Dedifferentiated amniotic fluid mesenchymal stem cell (primary cell): ENCODE measurements at regions not wholly inside any gene's neighbourhood (a gene's known extent, or its start where the extent isn't known, plus 50 kb on each side); places are given as distances from the start of the nearest gene placed in this dataset.

Source experiments
- DNase-seq: peaks from one replicate; pipeline ENCODE4 v3.0.0-alpha.2; 2016; ENCODE audit errors: extremely low spot score

DNA sequence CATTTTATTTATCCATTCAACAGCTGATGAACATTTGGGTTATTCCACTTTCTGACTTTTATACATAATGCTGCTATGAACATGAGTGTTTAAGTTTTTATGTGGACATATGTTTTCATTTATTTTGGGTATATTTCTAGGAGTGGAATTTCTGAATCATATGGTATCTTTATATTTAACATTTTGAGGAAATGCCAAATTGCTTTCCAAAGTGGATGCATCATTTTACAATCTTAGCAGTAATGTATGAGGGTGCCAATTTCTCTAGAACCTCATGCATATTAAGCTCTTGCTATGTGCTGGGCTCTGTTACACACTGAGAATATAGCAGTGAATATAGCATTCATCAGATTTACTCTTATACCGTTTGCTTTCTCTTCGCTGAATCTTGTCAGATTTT is 983.7 kb downstream of the STIM2 start:
- DNase-seq: no peak

DNA sequence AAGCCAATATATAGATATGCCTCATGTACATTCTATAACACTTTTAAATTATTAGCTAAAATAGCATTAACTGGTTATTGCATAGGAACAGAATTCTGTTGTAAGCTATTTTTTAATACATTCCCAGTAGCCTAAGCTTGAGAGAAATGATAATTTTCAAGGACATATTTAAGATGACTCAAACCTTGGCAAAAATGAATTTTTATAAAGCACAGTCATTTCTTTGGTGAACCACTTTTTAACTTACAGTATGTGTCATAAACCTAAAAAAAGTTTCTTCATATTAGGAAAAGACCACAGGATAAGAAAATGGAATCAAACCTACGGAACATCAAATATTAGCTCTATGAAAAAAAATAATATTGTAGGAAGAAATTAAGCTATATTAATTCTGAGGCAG is 986.3 kb downstream of the STIM2 start:
- no peak for DNase-seq

DNA sequence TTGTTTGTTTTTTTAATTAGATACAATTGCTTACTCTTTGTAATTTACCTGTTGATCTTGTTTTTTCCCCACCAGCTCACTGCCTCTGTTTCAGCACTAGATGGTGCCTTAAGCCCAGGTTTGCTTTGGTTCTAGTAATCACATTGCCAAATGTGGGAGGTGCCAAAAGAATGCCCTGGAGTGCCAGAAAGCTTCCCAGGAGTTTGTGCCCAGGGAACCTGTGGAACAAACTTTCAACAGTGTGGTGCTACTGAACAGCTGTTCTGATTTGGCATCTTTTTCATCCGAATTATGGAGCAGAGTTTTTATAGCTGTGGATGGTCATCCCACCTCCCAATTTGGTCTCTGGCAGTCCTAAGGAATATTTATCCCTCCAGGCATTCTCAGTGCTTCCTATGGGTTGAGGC is 1000.7 kb downstream of the STIM2 start:
- DNase-seq: peak; percentile 39

DNA sequence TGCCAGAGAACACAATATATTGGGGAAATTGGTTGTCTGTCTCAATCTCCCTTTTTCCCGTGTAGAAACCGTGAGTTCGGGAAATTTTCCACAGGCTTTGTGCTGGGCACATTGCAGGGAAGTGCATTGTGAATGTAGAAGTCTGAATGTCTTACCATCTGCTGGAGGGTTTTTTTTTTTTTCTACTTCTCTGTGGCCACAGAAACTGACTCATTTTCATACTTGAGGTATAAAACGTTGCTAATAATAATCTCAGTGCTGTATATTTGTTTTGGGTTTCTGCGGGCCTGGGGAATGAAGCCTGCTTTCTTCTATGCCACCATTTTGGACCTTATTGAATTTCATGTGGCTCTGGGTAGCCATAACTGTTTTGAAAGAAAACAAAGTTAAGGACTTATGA is 1001.2 kb downstream of the STIM2 start:
- no peak for DNase-seq

DNA sequence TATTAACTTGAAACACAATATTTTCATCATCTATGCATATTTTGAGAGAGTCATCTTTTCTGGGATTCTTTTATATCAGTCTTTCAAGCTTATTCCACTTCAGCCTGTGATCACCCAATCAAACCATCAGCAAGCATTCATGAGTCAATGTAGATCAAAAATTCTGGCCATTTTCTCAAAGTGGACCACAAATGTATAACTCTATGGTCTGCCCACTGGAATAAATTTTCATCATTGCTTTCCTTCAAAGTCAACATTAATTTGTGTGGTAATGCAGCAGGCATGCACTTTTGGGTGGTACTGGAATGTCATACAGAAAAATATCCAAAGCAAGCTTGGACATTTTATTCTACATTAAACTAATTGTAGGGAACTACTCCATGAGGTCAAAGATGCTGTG is 1013.0 kb downstream of the STIM2 start:
- peak; percentile 41 for DNase-seq

DNA sequence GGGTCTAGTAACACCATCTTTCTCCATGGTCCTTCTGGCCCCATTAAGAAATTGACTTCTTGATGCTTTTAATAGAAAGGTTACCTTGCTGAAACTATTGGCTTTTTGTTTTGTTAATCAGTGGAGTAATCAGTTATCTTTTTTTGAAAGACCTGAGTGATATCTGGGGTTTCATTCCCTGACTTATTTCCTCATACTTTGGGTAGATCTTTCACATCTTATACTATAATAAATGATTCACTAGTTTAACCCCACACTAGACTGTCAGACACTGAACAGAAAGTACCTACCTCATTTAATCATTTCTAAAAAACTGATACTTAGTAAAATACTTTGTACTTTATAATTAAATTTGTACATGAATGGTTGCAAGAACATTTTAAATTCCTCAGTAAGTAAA is 1021.1 kb downstream of the STIM2 start:
- DNase-seq: no peak

DNA sequence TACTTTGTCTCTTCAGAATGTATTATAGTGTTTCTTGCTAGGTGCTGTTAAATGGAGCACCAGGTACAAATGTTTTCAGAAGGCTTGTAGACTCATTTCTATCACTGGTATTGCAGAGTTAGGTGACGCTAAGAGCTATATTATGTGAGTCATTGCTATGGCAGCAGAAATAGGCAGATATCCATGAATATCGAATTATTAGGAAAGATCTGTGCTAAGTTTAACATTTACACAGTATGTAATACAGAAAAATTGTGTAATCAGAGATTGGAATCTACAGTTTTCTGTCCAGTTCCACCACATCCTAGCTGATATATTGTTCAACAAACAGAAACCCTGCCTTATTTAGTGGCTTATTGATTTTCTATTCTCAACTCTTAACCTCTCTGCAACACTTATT is 1025.5 kb downstream of the STIM2 start:
- no peak for DNase-seq

DNA sequence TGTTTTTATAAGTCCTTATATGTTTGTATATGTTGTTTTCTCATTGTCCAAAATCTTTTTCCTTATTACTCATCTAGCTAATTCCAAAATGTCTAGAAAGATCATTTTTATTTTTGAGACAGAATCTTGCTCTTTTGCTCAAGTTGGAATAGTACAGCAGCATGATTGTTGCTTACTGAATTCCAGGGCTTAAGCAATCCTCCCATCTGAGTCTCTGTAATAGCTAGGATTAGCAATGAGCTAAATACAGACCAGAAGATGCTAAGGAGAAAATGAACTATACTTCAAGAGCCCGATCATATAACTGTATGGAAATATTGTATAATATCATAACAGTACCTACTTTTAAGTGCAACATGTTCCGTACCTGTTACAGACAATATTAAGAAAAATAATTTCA is 1027.0 kb downstream of the STIM2 start:
- no peak for DNase-seq

DNA sequence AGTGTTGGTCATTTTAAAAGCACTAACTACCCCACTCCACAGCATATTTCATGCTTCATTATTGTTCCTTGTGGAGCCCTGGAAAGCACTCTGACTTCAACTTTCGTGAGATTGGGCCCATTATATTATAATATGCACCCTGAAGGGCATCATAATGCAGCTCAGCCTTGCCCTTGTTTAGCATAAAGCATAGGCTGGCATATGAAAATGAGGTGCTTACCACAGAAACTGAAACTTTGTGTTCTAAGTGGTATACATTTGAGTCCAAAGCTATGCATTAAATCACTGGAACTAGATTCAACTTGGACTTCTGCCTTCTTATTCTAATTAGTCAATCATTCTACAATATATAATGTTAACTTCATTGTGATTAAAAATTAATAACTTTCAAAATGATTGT is 1027.9 kb downstream of the STIM2 start:
- DNase-seq: no peak

DNA sequence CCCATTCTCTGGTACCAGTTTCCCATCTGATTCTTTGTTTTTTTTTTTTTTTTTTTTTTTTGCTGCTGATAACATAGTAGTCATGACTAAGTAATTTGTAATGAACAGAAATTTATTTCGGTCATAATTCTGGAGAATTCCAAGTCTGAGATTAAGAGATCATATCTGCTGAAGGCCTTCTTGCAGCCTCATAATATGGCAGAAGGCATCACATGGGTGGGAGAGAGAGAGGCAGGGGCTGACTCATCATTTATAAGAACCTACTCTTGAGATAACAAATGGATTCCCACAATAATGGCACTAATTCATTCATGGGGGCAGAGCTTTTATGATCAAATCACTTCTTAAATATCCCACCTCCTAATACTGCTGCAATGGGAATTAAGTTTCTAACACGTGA is 1034.3 kb downstream of the STIM2 start:
- DNase-seq: no peak

DNA sequence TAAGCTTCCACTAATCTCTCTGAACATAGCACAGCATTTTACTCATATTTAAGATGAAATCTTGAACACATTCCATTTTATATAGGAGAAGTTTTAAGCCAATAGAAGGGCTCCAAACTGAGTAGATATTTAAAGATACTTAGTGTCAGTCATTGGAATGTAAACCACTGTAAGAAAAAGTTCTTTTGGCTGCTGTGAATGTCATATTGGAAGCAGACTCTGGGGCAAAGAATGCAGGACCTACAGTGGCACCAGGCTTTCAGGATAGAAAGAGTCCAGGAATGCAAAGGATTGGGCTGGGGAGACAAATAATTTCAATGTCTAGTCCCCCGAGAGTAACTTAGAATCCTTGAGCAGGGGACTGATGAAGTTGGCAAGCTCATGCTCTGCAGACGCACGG is 1047.7 kb downstream of the STIM2 start:
- DNase-seq: no peak

DNA sequence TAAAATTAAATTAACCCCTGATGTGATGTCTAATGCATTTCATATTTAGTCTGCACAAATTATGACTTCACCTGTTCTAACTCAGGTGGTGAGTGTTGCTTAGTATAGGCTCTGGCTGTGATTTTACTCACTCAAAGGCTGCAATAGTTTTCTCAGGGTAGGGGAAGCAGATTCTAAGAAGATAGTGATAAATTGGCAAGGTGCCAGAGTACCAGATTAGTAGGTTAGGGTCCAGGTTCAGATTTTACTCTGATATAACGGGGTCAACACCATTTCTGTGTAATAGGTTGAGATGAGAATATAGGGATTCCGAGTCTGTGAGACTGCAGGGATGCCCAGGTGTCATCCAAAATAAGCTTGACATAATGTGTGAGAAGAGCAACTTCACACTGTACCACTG is 1049.6 kb downstream of the STIM2 start:
- DNase-seq: no peak

DNA sequence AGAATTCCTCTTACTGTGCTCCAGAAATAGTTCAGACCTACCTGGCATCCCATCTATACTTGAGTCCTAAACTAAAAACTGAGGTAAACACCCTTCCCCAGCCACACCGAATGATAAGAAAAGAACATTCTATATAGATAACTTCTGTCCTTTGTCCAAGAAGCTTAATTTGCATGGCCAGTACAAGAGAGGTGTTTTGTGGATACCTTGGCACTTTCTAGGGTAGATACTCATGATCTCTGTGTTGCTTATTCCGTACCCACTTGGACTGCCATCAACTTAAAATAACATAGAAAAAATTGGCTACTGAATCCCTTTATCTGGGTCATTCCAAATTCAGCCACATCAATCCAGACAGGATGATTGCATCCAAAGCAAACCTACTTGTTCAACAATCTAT is 1050.4 kb downstream of the STIM2 start:
- DNase-seq: no peak

DNA sequence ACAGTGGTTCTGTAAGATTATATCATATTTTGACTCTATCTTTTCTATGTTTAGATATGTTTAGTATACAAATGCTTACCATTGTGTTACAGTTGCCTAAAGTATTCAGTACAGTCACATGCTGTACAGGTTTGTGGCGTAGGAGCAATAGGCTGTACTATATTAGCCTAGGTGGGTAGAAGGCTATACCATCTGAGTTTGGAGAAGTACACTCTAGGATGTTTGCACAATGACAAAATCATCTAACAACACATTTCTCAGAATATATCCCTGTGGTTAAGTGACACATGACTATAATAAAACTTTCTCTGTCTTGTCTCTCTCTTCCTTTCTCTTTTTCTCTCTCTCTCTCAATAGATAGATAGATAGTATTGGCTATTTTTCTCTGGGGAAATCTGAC is 1053.1 kb downstream of the STIM2 start:
- no peak for DNase-seq

DNA sequence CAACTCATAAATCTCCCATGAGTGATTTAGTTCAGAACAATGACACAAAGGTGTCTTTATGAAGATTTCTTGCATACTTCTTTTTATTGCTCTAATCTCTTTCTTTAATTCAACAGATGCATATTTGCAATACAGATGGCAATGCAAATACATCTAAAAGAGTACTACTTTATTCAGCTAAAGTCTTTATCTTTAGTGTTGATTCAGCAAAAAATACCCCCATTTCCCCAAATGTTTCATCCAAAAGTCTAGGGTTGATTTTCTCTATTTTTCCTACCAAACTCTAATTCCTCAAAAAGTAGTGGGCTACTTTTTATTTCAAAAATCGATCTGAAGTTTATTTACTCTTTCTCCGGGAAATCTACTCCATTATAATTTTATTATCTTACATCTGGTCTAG is 1055.2 kb downstream of the STIM2 start:
- DNase-seq: no peak

DNA sequence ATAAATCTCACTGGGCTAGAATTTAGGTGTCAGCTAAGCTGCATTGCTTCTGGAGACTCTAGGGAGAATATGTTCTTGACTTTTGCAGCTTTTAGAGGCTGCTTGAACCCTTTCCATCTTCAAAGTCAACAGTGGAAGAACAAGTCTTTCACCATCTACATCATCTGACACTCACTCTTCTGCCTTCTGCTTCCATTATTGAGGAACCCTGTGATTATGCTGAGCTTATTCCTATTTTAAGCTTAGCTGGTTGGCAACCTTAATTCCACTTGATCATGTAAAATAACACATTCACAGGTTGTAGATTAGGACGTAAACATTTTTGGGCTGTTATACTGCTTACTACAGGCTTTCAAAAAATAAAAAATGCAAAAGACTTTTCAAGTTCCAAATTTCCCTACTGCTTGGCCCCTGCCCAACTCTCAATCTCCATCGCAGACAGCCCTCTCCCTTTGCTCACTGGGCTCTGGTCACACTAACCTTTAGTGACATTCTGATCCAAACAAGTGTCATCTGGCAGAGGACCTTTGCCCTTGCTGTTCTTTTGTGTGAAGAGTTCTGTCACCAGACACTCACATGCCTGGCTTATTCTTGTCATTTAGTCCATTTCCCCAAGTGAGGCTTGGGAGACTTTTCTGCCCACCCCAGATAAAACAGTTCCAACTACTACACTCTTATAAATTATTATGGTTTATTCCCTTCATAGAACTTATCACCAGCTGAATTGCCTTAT is 1056.0 kb downstream of the STIM2 start:
- no peak for DNase-seq

DNA sequence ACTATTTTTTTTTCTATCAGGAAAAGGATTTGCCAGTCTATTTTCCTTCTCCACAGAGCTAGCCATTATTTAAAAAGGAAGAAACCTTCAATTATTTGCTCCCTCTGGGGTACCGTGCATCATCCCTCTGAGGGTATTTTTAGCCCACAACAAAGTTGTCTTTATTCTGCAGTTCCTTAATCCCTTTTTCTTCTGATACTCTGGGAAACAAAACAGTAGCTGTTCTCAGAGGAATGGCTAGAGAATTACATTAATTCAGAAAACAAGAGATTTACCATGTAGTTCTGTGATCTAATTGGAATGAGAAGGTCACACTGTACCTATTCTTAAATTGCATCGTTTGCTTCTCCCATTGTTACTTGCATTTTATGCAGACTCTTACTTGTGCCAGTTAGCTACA is 1056.7 kb downstream of the STIM2 start:
- DNase-seq: no peak

DNA sequence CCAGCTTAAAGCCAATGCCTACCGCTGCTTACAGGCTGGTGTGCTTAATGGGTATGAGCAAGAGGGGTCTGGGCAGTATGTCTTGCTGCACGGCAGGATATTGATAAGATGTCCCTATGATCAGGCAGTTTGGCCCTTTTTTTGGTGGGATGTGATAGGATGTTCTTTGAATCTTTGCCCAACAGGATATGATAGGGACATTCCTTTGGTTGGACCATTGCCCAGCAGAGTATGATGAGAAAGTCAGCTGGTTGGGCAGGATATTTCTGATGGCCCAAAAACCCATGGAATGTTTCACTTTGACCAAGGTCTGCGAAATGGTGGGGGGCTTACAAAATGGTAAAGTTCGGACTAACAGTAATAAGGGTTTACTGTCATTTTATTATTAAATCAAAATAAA is 1060.6 kb downstream of the STIM2 start:
- DNase-seq: no peak

DNA sequence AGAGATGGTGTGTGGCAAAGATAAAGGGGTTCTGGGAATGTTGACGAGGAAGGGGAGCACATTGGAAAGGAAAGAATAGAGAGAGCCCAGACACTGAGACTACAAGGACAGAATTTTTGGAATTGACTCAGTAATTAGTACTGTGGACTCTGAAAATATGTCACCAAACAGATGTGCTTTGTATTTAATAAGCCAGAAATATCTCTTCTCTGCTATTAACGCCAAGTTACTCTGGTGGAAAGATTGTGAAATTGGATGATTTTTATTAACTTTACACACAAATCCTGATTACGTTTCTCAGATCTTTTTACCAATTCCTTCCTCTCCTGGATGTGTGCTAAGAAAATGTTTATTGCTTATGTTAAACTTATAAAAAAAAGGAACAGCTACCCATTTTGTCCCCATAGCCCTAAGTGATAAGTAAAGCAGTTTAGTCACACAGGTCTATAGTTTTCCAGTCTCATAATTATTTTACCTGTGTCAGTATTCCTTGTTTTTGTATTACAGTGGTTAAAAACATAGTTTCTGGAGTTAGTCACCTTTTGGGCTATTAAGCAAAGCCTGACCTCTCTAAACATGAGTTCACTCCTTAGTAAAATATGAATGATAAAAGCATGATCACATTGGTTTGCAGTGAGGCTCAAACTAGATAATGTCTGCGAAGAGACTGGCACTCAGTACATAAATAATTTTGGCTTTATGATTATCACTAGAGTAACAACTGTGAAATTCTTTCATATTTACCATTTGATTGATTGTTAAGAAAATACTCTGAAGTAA is 1068.3 kb downstream of the STIM2 start:
- no peak for DNase-seq

DNA sequence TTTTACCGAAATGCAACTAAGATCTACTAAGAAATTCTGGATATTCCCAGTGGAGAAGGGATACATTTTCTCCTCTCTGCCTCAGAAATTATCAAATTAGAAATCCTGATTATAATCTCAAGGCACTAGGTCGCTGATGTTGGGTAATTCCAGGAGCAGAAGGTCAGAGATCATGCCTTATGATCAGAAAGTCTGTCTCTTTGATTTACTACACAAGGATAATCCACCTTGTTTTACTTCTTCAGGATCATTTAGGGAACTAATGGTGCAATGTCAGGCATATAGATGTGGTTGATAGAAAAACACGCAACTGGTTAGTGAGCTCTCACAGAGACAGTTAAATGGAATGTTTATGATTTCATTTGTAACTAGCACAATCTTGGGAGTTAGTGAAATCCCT is 1069.7 kb downstream of the STIM2 start:
- DNase-seq: no peak

DNA sequence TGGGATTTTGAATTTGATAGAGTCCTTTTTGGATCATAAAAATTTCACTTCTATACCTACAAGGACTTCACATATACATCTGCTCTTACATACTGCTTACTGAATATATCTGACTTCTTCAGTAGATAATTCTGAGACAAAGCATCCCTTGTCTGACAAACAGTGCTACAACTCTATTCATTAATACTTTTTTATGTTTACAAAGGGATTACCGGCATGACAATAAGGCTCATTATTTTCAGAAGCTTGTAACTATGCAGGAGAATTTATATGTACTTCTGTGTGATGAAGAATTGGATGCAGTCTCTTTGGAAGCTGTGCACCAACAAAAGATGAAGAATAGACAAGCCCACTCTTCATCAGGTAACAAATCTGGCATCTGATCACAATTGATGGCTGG is 1070.3 kb downstream of the STIM2 start:
- DNase-seq: no peak

DNA sequence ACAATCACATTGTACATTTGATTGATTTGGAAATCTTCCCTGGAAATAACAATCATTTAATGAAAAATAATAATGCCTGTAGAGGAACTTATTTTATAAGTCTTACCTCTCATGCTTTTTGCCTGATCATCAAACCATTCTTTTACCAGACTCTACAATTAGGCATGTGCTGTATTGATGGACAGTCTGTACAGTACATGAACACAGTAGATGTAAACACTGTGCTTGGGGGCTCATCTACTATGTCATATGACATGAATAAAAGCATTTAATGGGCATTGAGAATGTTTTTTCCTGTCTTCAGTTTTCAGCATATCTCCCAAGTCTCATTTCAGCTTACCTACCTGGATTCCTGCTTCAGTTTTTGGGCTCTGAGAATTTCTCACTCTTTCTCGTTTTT is 1070.9 kb downstream of the STIM2 start:
- no peak for DNase-seq

DNA sequence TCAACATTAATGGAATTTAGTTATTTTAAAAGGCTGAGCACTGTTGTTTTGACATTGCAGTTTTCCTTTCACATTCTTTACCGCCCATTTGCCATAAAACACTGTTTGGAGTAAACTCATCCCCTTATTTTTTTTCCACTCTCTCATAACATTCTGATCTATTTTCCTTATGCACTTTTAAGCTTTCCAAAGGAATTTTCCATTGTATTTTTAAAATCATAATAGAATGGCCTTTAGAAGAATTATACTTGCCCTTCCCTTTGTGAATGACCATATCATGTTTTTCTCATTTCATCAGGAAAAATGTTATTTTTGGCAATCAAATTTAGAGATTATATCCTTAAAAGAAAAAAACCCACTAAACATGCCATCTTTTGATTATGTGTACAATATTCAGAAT is 1074.2 kb downstream of the STIM2 start:
- peak; percentile 16 for DNase-seq

DNA sequence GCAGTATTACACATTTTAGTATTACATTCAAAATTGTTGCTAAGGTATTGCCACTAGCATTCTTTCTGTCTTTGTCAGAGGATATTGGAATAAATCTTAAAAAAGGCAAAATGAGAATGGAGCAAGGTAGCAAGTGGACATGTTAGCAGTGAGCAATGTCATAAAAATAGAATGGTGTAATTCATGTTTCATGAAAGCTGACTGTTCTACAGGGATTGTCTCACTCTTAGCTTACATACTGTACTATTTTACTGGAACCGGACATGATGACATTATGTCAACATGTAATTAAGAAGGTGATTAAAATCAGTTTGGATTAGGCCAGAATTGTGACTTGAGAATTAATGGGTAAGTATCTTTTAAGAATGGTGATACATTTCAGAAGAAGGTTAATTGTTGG is 1086.2 kb downstream of the STIM2 start:
- no peak for DNase-seq
